Neural cell (in vitro differentiated cells): ENCODE measurements at regions not wholly inside any gene's neighbourhood (a gene's known extent, or its start where the extent isn't known, plus 50 kb on each side); places are given as distances from the start of the nearest gene placed in this dataset.

ENCODE experiments used
- H2AFZ ChIP-seq: fragments of 200-600, 300-800 bp; sonication (generic), shearing (Covaris generic); 2 replicates; pipeline ENCODE4 v1.6.0; 2014; ENCODE audit warnings: low read depth, mild to moderate bottlenecking, antibody characterized with exemption, low read length, moderate library complexity
- H3F3A ChIP-seq: fragments of 200-600 bp; shearing (Covaris generic); 2 replicates; pipeline ENCODE4 v1.6.1; 2016; ENCODE audit warnings: mild to moderate bottlenecking, moderate library complexity, mixed read lengths, antibody characterized with exemption, low read length; ENCODE audit not compliant: insufficient read depth, poor library complexity, severe bottlenecking
- H3K27ac ChIP-seq: fragments of 200-600, 300-800 bp; sonication (generic), shearing (Covaris generic); 2 replicates; pipeline ENCODE4 v1.5.1; 2014; ENCODE audit warnings: mild to moderate bottlenecking, low read length, moderate library complexity
- H3K27me3 ChIP-seq: fragments of 300-800, 200-600 bp; sonication (generic), shearing (Covaris generic); 2 replicates; pipeline ENCODE4 v1.6.0; 2014; ENCODE audit warnings: mild to moderate bottlenecking, low read depth, low read length, moderate library complexity; ENCODE audit not compliant: insufficient read depth
- H3K36me3 ChIP-seq: fragments of 300-800, 200-600 bp; sonication (generic), shearing (Covaris generic); 2 replicates; pipeline ENCODE4 v1.5.1; 2014; ENCODE audit warnings: mild to moderate bottlenecking, antibody characterized with exemption, low read length, moderate library complexity; ENCODE audit not compliant: insufficient read depth
- H3K4me2 ChIP-seq: fragments of 300-800, 200-600 bp; sonication (generic), shearing (Covaris generic); 2 replicates; pipeline ENCODE4 v1.6.0; 2014; ENCODE audit warnings: mild to moderate bottlenecking, low read length
- H3K4me3 ChIP-seq: fragments of 300-800, 200-600 bp; sonication (generic), shearing (Covaris generic); 2 replicates; pipeline ENCODE4 v1.5.1; 2014; ENCODE audit warnings: mild to moderate bottlenecking, low read length, moderate library complexity
- H3K79me2 ChIP-seq: fragments of 200-600 bp; shearing (Covaris generic); replicated peaks from 2 replicates; pipeline ENCODE4 v1.6.0; 2014; ENCODE audit warnings: mild to moderate bottlenecking, low read length, moderate library complexity; ENCODE audit not compliant: insufficient read depth
- H3K9ac ChIP-seq: fragments of 300-800, 200-600 bp; sonication (generic), shearing (Covaris generic); 2 replicates; pipeline ENCODE4 v1.6.1; 2016; ENCODE audit warnings: mild to moderate bottlenecking, low read length, mixed read lengths
- H3K9me2 ChIP-seq: fragments of 200-600 bp; shearing (Covaris generic); 2 replicates; pipeline ENCODE4 v1.6.1; 2016; ENCODE audit warnings: mild to moderate bottlenecking, low read length, mixed read lengths; ENCODE audit not compliant: insufficient read depth
- H3K9me3 ChIP-seq: fragments of 200-600, 300-800 bp; sonication (generic), shearing (Covaris generic); 2 replicates; pipeline ENCODE4 v1.6.1; 2016; ENCODE audit warnings: mild to moderate bottlenecking, mixed run types, low read length, moderate library complexity, mixed read lengths
- H4K20me1 ChIP-seq: fragments of 200-600 bp; shearing (Covaris generic); 2 replicates; pipeline ENCODE4 v1.6.1; 2016; ENCODE audit warnings: mild to moderate bottlenecking, mixed run types; ENCODE audit not compliant: insufficient read depth
- CTCF ChIP-seq: fragments of 450-650 bp; IDR thresholded peaks from 2 replicates; pipeline ENCODE4 v1.5.1; 2014; ENCODE audit warnings: antibody characterized with exemption, mild to moderate bottlenecking, moderate library complexity; ENCODE audit not compliant: poor library complexity, severe bottlenecking
- EP300 ChIP-seq: fragments of 450-650 bp; conservative IDR thresholded peaks from 2 replicates; pipeline ENCODE4 v1.6.1; 2014; ENCODE audit warnings: antibody characterized with exemption, mild to moderate bottlenecking, moderate library complexity; ENCODE audit not compliant: poor library complexity, severe bottlenecking
- EZH2 ChIP-seq: fragments of 200-600, 300-800 bp; shearing (Covaris generic), sonication (generic); IDR thresholded peaks from 2 replicates; pipeline ENCODE4 v1.6.1; 2014; ENCODE audit warnings: antibody characterized with exemption, low read length, borderline replicate concordance, mild to moderate bottlenecking; ENCODE audit not compliant: insufficient read depth, poor library complexity, severe bottlenecking
- MXI1 ChIP-seq: fragments of 450-650 bp; conservative IDR thresholded peaks from 2 replicates; pipeline ENCODE4 v1.6.1; 2014; ENCODE audit warnings: antibody characterized with exemption, mild to moderate bottlenecking; ENCODE audit not compliant: poor library complexity, severe bottlenecking
- POLR2AphosphoS5 ChIP-seq: IDR thresholded peaks from 2 replicates; pipeline ENCODE4 v1.6.1; 2012
- RAD21 ChIP-seq: fragments of 450-650 bp; conservative IDR thresholded peaks from 2 replicates; pipeline ENCODE4 v1.6.1; 2014; ENCODE audit warnings: antibody characterized with exemption, mild to moderate bottlenecking, moderate library complexity
- REST ChIP-seq: IDR thresholded peaks from 2 replicates; pipeline ENCODE4 v1.6.1; 2012; ENCODE audit warnings: borderline replicate concordance
- SMC3 ChIP-seq: fragments of 450-650 bp; conservative IDR thresholded peaks from 2 replicates; pipeline ENCODE4 v1.6.1; 2014; ENCODE audit warnings: antibody characterized with exemption, mild to moderate bottlenecking, moderate library complexity; ENCODE audit not compliant: poor library complexity
- TAF1 ChIP-seq: IDR thresholded peaks from 2 replicates; pipeline ENCODE4 v1.6.1; 2012; ENCODE audit warnings: low read depth

GRCh38 chr2:210917465-210917864 lies 361.1 kb downstream of the CPS1 start:
- TF ChIP-seq RAD21 (no peak), TAF1 (no peak), EP300 (no peak), EZH2 (no peak), CTCF (no peak), POLR2AphosphoS5 (no peak), MXI1 (no peak), REST (no peak), SMC3 (no peak)
- H3K36me3 ChIP-seq = no peaks in the 10 kb centered on the region

DNA sequence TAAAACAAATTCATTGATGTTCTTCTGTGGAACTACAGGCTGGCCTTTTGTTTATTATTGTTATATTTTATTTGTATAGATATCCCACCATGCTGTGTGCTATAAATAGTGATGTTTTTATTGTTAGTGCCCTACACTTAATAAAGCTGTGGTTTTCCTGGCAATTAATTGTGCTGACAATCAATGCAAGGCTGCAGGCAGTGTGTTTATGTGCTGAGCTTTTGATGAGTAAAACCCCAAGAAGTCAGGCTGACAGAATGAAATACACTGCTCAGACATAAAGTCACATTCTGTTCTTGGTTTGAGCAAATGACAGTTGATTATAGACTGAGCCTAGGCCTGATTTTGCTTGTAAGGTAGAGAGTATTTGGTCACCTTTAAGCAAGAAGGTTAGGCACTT lies 362.7 kb downstream of the CPS1 start:
- no peaks in the 10 kb centered on the region for H3K27me3 ChIP-seq
- no peak overlapping the region for H3K4me3 ChIP-seq
- no peaks in the 10 kb centered on the region for H3K79me2 ChIP-seq
- no peak overlapping the region for H3K4me2 ChIP-seq
- H3K27ac ChIP-seq = no peak overlapping the region
- no peaks in the 10 kb centered on the region for H4K20me1 ChIP-seq
- no peak overlapping the region for H3K9ac ChIP-seq
- no peaks in the 10 kb centered on the region for H3K9me3 ChIP-seq
- TF ChIP-seq TAF1 (no peak), EP300 (no peak), CTCF (no peak), SMC3 (no peak), MXI1 (no peak), POLR2AphosphoS5 (no peak), RAD21 (no peak), EZH2 (no peak), REST (no peak)
- no peaks in the 10 kb centered on the region for H3F3A ChIP-seq
- no peak overlapping the region for H2AFZ ChIP-seq
- no peaks in the 10 kb centered on the region for H3K36me3 ChIP-seq
- no peaks in the 10 kb centered on the region for H3K9me2 ChIP-seq

More at GRCh38 chr2:210917465-210917864, 361.1 kb downstream of the CPS1 start:
- no peak overlapping the region for H2AFZ ChIP-seq
- no peaks in the 10 kb centered on the region for H3K79me2 ChIP-seq
- no peaks in the 10 kb centered on the region for H3F3A ChIP-seq
- no peaks in the 10 kb centered on the region for H4K20me1 ChIP-seq
- no peaks in the 10 kb centered on the region for H3K9me3 ChIP-seq
- H3K27me3 ChIP-seq = no peaks in the 10 kb centered on the region
- no peak overlapping the region for H3K27ac ChIP-seq
- no peak overlapping the region for H3K4me3 ChIP-seq
- no peak overlapping the region for H3K4me2 ChIP-seq
- no peak overlapping the region for H3K9ac ChIP-seq
- H3K9me2 ChIP-seq = no peaks in the 10 kb centered on the region
